ENCODE measurements at regions not wholly inside any gene's neighbourhood (a gene's known extent, or its start where the extent isn't known, plus 50 kb on each side); places are given as distances from the start of the nearest gene placed in this dataset.

- DNase-seq (ENCODE audit: low spot score) = no peak
Observed at GRCh38 chr1:218717575-218717974, 372.4 kb downstream of the TGFB2 start.

GRCh38 chr1:218718206-218718605 is 373.1 kb downstream of the TGFB2 start:
- DNase-seq (ENCODE audit: low spot score) = no peak

- no peak for DNase-seq (ENCODE audit: low spot score)
Observed at GRCh38 chr1:218718977-218719376, 373.8 kb downstream of the TGFB2 start.

GRCh38 chr1:218728898-218729565 is 383.9 kb downstream of the TGFB2 start:
- DNase-seq (ENCODE audit: low spot score) = no peak

GRCh38 chr1:218735436-218736032 is 390.4 kb downstream of the TGFB2 start:
- DNase-seq (ENCODE audit: low spot score) = no peak

GRCh38 chr1:218739426-218739825 is 394.3 kb downstream of the TGFB2 start:
- no peak for DNase-seq (ENCODE audit: low spot score)

- no peak for DNase-seq (ENCODE audit: low spot score)
Observed at GRCh38 chr1:218741852-218742251, 396.7 kb downstream of the TGFB2 start.

- no peak for DNase-seq (ENCODE audit: low spot score)
Observed at GRCh38 chr1:218742467-218743262, 397.5 kb downstream of the TGFB2 start.

GRCh38 chr1:218743861-218744505 is 398.8 kb downstream of the TGFB2 start:
- no peak for DNase-seq (ENCODE audit: low spot score)

GRCh38 chr1:218748071-218748470 is 402.9 kb downstream of the TGFB2 start:
- DNase-seq (ENCODE audit: low spot score) = no peak

- no peak for DNase-seq (ENCODE audit: low spot score)
Observed at GRCh38 chr1:218750216-218750970, 405.3 kb downstream of the TGFB2 start.

GRCh38 chr1:218751208-218751948 is 406.2 kb downstream of the TGFB2 start:
- DNase-seq (ENCODE audit: low spot score) = no peak

- no peak for DNase-seq (ENCODE audit: low spot score)
Observed at GRCh38 chr1:218752126-218752525, 407.0 kb downstream of the TGFB2 start.

GRCh38 chr1:218754477-218754876 is 409.3 kb downstream of the TGFB2 start:
- no peak for DNase-seq (ENCODE audit: low spot score)

GRCh38 chr1:218755128-218755527 is 410.0 kb downstream of the TGFB2 start:
- no peak for DNase-seq (ENCODE audit: low spot score)

- no peak for DNase-seq (ENCODE audit: low spot score)
Observed at GRCh38 chr1:218759795-218760194, 413.9 kb upstream of the LYPLAL1 start.

GRCh38 chr1:218760601-218761570 is 412.8 kb upstream of the LYPLAL1 start:
- no peak for DNase-seq (ENCODE audit: low spot score)

- no peak for DNase-seq (ENCODE audit: low spot score)
Observed at GRCh38 chr1:218763538-218763937, 410.1 kb upstream of the LYPLAL1 start.

- DNase-seq (ENCODE audit: low spot score) = no peak
Observed at GRCh38 chr1:218765753-218766152, 407.9 kb upstream of the LYPLAL1 start.

- no peak for DNase-seq (ENCODE audit: low spot score)
Observed at GRCh38 chr1:218771931-218772330, 401.7 kb upstream of the LYPLAL1 start.

Measured in SW480 (cell line).